CD4-positive, CD25-positive, alpha-beta regulatory T cell (primary cell): ENCODE measurements at regions not wholly inside any gene's neighbourhood (a gene's known extent, or its start where the extent isn't known, plus 50 kb on each side); places are given as distances from the start of the nearest gene placed in this dataset.

ENCODE experiments used
- ATAC-seq, 2 donors: fragments of 150-1000 bp; cut with Tn5 transposase; one replicate each; pipeline ENCODE4 v1.10.0; 2021; ENCODE audit warnings: low read depth in 2 of 2, moderate number of reproducible peaks in 2 of 2, moderate library complexity in 1 of 2
- DNase-seq, 3 donors: peaks; one replicate each; pipeline versions ENCODE4 v3.0.0 to v3.0.0-alpha.2; 2012 to 2022; ENCODE audit warnings: mixed read lengths in 1 of 3
- H3K27ac ChIP-seq: one replicate; pipeline ENCODE4 v1.7.0; 2013; ENCODE audit warnings: mild to moderate bottlenecking, low read length; ENCODE audit not compliant: insufficient read depth, poor library complexity, severe bottlenecking
- H3K27me3 ChIP-seq: one replicate; pipeline ENCODE4 v1.7.0; 2013; ENCODE audit warnings: low read length; ENCODE audit not compliant: control insufficient read depth, insufficient read depth
- H3K36me3 ChIP-seq: one replicate; pipeline ENCODE4 v1.7.0; 2013; ENCODE audit warnings: mild to moderate bottlenecking, low read length, moderate library complexity; ENCODE audit not compliant: control insufficient read depth, insufficient read depth
- H3K4me1 ChIP-seq: 2 replicates; pipeline ENCODE4 v1.7.0; 2013; ENCODE audit warnings: mild to moderate bottlenecking, low read length; ENCODE audit not compliant: insufficient read depth, control insufficient read depth, poor library complexity, severe bottlenecking
- H3K4me3 ChIP-seq: one replicate; pipeline ENCODE4 v1.7.0; 2013; ENCODE audit warnings: low read depth, mild to moderate bottlenecking, low read length, moderate library complexity
- H3K9me3 ChIP-seq, 2 experiments: 1 replicate in 1 of 2; 2 replicates in 1 of 2; pipeline ENCODE4 v1.7.0; 2013; ENCODE audit warnings: low read length in 2 of 2, mild to moderate bottlenecking in 1 of 2, moderate library complexity in 1 of 2; ENCODE audit not compliant: control insufficient read depth in 2 of 2
- H3K27ac Mint-ChIP-seq, 3 donors: one replicate each; pipeline ENCODE4 v1.8.0; 2020 to 2022; ENCODE audit warnings: mild to moderate bottlenecking in 3 of 3, mixed read lengths in 3 of 3, moderate library complexity in 2 of 3
- H3K27me3 Mint-ChIP-seq: one replicate; pipeline ENCODE4 v1.8.0; 2022; ENCODE audit warnings: mild to moderate bottlenecking, mixed read lengths
- H3K36me3 Mint-ChIP-seq: one replicate; pipeline ENCODE4 v1.8.0; 2020; ENCODE audit warnings: mixed read lengths
- H3K4me1 Mint-ChIP-seq, 4 donors: one replicate each; pipeline ENCODE4 v1.8.0; 2020 to 2022; ENCODE audit warnings: mixed read lengths in 4 of 4, mild to moderate bottlenecking in 1 of 4
- H3K4me3 Mint-ChIP-seq, 4 donors: one replicate each; pipeline ENCODE4 v1.8.0; 2020 to 2022; ENCODE audit warnings: mild to moderate bottlenecking in 4 of 4, mixed read lengths in 4 of 4, moderate library complexity in 3 of 4
- H3K9me3 Mint-ChIP-seq, 7 donors: one replicate each; pipeline ENCODE4 v1.8.0; 2020 to 2022; ENCODE audit warnings: mixed read lengths in 7 of 7, mild to moderate bottlenecking in 3 of 7, moderate library complexity in 2 of 7

DNA sequence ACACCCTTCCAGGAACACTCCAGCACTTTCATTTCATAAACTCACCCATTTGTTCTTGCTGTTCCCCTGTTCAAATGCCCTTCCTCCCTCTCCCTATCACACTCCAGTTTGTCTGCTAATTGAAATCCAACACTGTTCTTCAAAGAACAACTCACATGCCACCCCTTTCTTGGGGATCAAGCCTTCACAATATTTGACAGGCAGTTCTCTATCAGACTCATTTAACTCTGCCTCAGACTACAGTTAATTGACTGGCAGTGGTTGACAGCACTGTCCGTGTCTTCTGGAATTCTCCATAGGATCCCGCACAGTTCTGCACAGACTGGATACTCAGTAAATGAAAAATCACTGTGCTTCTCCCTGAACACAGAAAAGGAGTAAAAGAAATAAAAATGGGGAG, 87.8 kb downstream of the PMP22 start:
- H3K4me1 Mint-ChIP-seq, result no peaks in the 10 kb centered on the region
- no peaks in the 10 kb centered on the region for H3K36me3 ChIP-seq
- H3K27ac ChIP-seq, result no peak overlapping the region
- H3K27me3 Mint-ChIP-seq, result no peaks in the 10 kb centered on the region
- H3K4me1 ChIP-seq, result no peaks in the 10 kb centered on the region
- no peaks in the 10 kb centered on the region for H3K27me3 ChIP-seq
- ATAC-seq (no peak), DNase-seq (no peak)
- H3K4me3 Mint-ChIP-seq, result no peak overlapping the region
- H3K27ac Mint-ChIP-seq, result no peak overlapping the region
- peaks cover 0 to 2% (median 0%) of the 10 kb centered on the region in 7 donors for H3K9me3 Mint-ChIP-seq
- no peaks in the 10 kb centered on the region for H3K9me3 ChIP-seq
- no peaks in the 10 kb centered on the region for H3K36me3 Mint-ChIP-seq
- no peak overlapping the region for H3K4me3 ChIP-seq

DNA sequence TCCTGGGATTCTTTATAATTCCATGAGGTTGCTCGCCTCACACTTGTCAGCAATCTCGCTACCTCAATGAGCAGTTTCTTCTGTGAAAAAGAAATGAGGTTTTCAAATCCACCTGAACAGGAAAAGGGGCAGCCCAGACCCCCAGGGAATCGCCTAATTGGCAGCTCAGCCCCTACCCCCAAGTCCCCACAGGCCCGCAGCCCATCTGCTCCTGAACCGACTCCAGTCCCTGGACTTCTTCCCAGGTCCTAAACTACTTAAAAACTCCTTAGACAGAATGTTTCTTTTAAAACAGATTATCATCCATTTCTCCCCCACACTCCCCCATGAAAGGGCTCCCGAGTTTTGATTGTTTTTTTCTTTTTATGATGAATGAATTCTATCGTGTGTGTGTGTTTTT, 89.8 kb downstream of the PMP22 start:
- no peaks in the 10 kb centered on the region for H3K27me3 Mint-ChIP-seq
- no peak overlapping the region for H3K27ac Mint-ChIP-seq
- Histone ChIP-seq H3K27me3 (no peaks in the 10 kb centered on the region), H3K4me1 (no peaks in the 10 kb centered on the region), H3K36me3 (no peaks in the 10 kb centered on the region), H3K9me3 (no peaks in the 10 kb centered on the region), H3K4me3 (no peak overlapping the region), H3K27ac (no peak overlapping the region)
- no peaks in the 10 kb centered on the region for H3K36me3 Mint-ChIP-seq
- peaks cover 0 to 2% (median 0%) of the 10 kb centered on the region in 7 donors for H3K9me3 Mint-ChIP-seq
- no peaks in the 10 kb centered on the region for H3K4me1 Mint-ChIP-seq
- DNase-seq, result no peak
- no peak overlapping the region for H3K4me3 Mint-ChIP-seq
- no peak for ATAC-seq

DNA sequence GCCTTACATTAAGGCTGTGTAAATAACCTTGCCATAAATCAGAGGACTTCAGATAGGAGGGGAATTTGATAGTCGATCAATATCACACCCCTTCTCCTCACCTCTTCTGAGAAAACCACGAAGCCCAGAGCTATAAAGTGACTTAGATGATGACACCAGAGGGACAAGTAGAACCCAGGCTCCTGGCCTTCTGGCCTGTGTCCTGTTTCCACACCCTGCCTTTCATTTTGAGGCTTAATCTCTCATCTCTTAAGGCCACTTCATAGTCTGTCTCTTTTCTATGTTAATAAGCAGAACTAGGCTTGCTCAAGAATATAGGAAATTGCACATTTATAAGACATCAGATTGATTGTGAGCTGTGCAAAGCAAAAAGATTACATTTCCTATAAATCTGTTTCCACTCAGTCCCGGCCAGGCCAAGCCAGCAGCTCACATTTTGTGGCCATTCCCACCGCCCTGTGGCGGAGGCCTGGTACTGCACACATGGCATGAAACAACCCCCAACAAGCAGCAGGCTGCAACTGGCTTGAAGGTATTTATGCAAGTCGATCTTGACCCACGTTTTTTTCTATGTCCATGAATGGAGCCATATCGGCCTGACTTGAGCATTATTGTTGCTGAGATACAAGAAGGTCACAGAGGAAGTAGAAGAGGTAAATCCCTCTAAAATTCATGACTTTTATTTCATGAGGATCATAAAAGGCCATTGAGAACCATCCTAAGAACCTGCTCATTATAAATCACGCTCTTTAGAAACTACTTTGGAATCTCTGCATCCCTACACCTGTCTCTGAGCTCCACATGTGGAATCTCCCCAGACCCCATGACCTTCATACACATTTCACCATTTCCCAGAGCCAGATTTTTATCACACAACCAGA, 93.7 kb downstream of the PMP22 start:
- ATAC-seq (no peak), DNase-seq (peak in 1 of 3 donors; percentile 23)
- Histone ChIP-seq H3K27ac (no peak overlapping the region), H3K4me1 (no peaks in the 10 kb centered on the region), H3K4me3 (no peak overlapping the region), H3K36me3 (no peaks in the 10 kb centered on the region), H3K9me3 (no peaks in the 10 kb centered on the region), H3K27me3 (peaks cover 2% of the 10 kb centered on the region)
- Mint-ChIP-seq H3K4me3 (no peak overlapping the region), H3K27me3 (no peaks in the 10 kb centered on the region), H3K4me1 (no peaks in the 10 kb centered on the region), H3K27ac (no peak overlapping the region), H3K36me3 (no peaks in the 10 kb centered on the region), H3K9me3 (peaks cover 0 to 3% (median 0%) of the 10 kb centered on the region in 7 donors)

DNA sequence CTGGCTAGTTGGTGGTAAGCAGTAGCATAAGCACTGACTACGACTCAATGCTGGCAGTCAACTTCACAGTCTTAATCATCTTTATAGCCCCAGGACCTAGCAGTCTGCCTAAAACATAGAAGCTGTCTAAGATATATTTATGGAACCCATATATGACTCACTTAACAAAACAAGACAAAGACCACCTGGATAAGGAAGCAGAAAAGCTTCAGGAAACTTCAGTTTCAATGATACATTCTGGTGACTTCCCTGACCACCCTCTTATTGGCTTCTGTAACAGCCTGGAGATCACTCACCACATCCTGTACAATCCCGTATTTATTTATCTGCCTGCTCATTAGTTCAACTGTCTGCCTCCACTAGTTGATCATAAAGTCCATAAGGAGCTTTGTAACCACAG, 95.5 kb downstream of the PMP22 start:
- Mint-ChIP-seq H3K9me3 (peaks cover 0 to 3% (median 0%) of the 10 kb centered on the region in 7 donors), H3K27me3 (no peaks in the 10 kb centered on the region), H3K4me1 (no peaks in the 10 kb centered on the region), H3K27ac (no peak overlapping the region), H3K4me3 (no peak overlapping the region), H3K36me3 (no peaks in the 10 kb centered on the region)
- Histone ChIP-seq H3K36me3 (no peaks in the 10 kb centered on the region), H3K27ac (no peak overlapping the region), H3K4me3 (no peak overlapping the region), H3K27me3 (peaks cover 2% of the 10 kb centered on the region), H3K4me1 (no peaks in the 10 kb centered on the region), H3K9me3 (no peaks in the 10 kb centered on the region)
- DNase-seq, result no peak
- ATAC-seq, result no peak

DNA sequence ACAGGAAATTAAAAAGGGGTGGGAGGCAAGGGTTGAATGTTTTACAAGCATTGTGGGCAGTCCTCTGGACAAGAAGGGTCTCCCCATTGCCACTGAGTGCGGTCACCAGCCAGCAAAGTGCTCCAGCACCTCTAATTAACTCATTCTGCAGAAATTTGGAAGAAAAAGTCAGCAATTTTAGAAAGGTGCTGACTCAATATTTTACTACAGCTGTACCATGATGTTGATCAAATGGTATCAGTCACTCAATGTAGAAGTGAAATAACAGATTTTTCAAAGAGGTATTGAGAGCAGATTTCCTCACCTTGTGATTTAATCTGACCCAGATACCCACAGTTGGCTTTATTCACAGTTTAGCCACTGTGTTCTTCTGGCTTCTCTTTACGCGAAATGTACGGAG, 96.7 kb downstream of the PMP22 start:
- Mint-ChIP-seq H3K4me3 (no peak overlapping the region), H3K4me1 (no peaks in the 10 kb centered on the region), H3K36me3 (no peaks in the 10 kb centered on the region), H3K27me3 (no peaks in the 10 kb centered on the region), H3K27ac (no peak overlapping the region), H3K9me3 (peaks cover 0 to 4% (median 0%) of the 10 kb centered on the region in 7 donors)
- DNase-seq (no peak), ATAC-seq (no peak)
- no peaks in the 10 kb centered on the region for H3K36me3 ChIP-seq
- no peaks in the 10 kb centered on the region for H3K4me1 ChIP-seq
- no peak overlapping the region for H3K4me3 ChIP-seq
- H3K27ac ChIP-seq, result no peak overlapping the region
- H3K27me3 ChIP-seq, result peaks cover 2% of the 10 kb centered on the region
- H3K9me3 ChIP-seq, result no peaks in the 10 kb centered on the region

DNA sequence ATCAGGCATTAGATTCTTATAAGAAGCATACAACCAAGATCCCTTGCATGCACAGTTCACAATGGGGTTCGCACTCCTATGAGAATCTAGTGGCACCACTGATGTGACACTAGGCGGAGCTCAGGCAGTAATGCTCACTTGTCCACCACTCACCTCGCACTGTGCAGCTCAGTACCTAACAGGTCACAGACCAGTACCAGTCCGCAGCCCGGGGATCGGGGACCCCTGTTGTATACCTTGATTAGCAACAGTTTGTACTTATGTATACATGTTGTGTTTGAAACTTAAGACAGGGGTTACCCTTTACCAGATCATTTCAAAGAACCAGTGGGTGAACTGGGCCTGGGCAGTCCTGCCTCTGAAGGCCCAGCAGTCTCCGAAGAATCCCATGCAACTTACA, 103.7 kb downstream of the PMP22 start:
- Histone ChIP-seq H3K4me1 (no peaks in the 10 kb centered on the region), H3K27ac (no peak overlapping the region), H3K4me3 (no peak overlapping the region), H3K27me3 (peaks cover 5% of the 10 kb centered on the region), H3K36me3 (no peaks in the 10 kb centered on the region), H3K9me3 (no peaks in the 10 kb centered on the region)
- Mint-ChIP-seq H3K9me3 (peaks cover 0 to 9% (median 0%) of the 10 kb centered on the region in 7 donors), H3K36me3 (no peaks in the 10 kb centered on the region), H3K4me3 (no peak overlapping the region), H3K4me1 (no peaks in the 10 kb centered on the region), H3K27me3 (peaks cover 41% of the 10 kb centered on the region), H3K27ac (no peak overlapping the region)
- no peak for DNase-seq
- no peak for ATAC-seq

DNA sequence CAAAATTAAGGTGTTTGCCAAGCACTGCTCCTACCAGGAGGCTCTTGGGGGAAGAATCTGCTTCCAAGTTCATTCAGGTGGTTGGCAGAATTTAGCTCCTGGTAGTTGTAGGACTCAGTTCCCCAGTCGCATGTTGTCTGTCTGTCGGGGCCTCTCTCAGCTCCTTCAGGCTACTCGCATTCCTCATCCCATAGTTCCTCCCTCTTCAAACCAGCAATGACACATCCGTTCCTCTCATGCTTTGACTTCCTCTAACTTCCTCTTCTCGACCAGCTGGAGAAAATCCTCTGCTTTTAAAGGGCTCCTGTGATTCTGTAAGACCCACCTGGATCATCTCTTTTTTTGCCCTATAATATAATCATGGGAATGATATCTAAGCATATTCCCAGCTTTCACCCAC, 108.1 kb downstream of the PMP22 start:
- H3K27ac ChIP-seq, result no peak overlapping the region
- H3K4me1 ChIP-seq, result no peaks in the 10 kb centered on the region
- Mint-ChIP-seq H3K9me3 (peaks cover 0 to 8% (median 3%) of the 10 kb centered on the region in 7 donors), H3K4me1 (no peaks in the 10 kb centered on the region), H3K36me3 (no peaks in the 10 kb centered on the region), H3K27ac (no peak overlapping the region), H3K4me3 (no peak overlapping the region), H3K27me3 (peaks cover 54% of the 10 kb centered on the region)
- H3K9me3 ChIP-seq, result no peaks in the 10 kb centered on the region
- no peak for ATAC-seq
- no peak overlapping the region for H3K4me3 ChIP-seq
- DNase-seq, result no peak
- peaks cover 9% of the 10 kb centered on the region for H3K27me3 ChIP-seq
- no peaks in the 10 kb centered on the region for H3K36me3 ChIP-seq

DNA sequence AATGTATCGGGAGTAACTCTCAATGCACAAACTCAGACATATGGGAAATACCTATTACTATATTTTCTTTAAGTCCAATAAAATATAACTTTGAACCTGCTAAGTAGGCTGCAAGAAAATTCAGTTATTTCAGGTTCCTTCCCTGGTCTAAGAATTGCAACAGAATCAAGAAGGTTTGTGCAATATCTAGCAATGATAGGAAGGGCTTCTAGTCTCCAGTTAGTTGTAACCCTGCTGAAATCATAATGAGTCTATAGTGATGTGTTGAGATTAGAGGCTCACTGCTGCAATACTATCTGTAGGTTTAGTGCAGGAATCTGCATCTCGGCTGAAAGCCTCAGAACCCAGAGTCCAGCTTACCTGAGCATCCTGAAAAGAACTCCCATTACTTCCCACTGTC, 110.5 kb downstream of the PMP22 start:
- H3K9me3 Mint-ChIP-seq, result peaks cover 0 to 5% (median 2%) of the 10 kb centered on the region in 7 donors
- no peak overlapping the region for H3K4me3 Mint-ChIP-seq
- no peaks in the 10 kb centered on the region for H3K4me1 ChIP-seq

More for the DNA sequence above, 110.5 kb downstream of the PMP22 start:
- Mint-ChIP-seq H3K4me1 (no peaks in the 10 kb centered on the region), H3K27me3 (peaks cover 48% of the 10 kb centered on the region), H3K36me3 (no peaks in the 10 kb centered on the region), H3K27ac (no peak overlapping the region)
- Histone ChIP-seq H3K27ac (no peak overlapping the region), H3K9me3 (no peaks in the 10 kb centered on the region), H3K36me3 (no peaks in the 10 kb centered on the region), H3K27me3 (peaks cover 9% of the 10 kb centered on the region), H3K4me3 (no peak overlapping the region)
- ATAC-seq (no peak), DNase-seq (no peak)
